ENCODE measurements at regions not wholly inside any gene's neighbourhood (a gene's known extent, or its start where the extent isn't known, plus 50 kb on each side); places are given as distances from the start of the nearest gene placed in this dataset.

GRCh38 chr10:52997007-52997406 is 224.4 kb upstream of the MBL2 start:
- DNase-seq: no peak

GRCh38 chr10:52994370-52994769 is 221.8 kb upstream of the MBL2 start:
- DNase-seq: no peak

- no peak for DNase-seq
Measured at GRCh38 chr10:52993109-52993508, 220.5 kb upstream of the MBL2 start.

GRCh38 chr10:52992567-52992966 is 220.0 kb upstream of the MBL2 start:
- DNase-seq: no peak

GRCh38 chr10:52988923-52989322 is 216.3 kb upstream of the MBL2 start:
- no peak for DNase-seq

- DNase-seq: no peak
Measured at GRCh38 chr10:52986125-52986524, 213.5 kb upstream of the MBL2 start.

- DNase-seq: no peak
Measured at GRCh38 chr10:52984169-52984568, 211.6 kb upstream of the MBL2 start.

- no peak for DNase-seq
Measured at GRCh38 chr10:52979295-52979990, 206.9 kb upstream of the MBL2 start.

GRCh38 chr10:52977581-52977980 is 205.0 kb upstream of the MBL2 start:
- no peak for DNase-seq

- no peak for DNase-seq
Measured at GRCh38 chr10:52967806-52968795, 195.5 kb upstream of the MBL2 start.

- DNase-seq: no peak
Measured at GRCh38 chr10:52966904-52967303, 194.3 kb upstream of the MBL2 start.

- no peak for DNase-seq
Measured at GRCh38 chr10:52965938-52966401, 193.4 kb upstream of the MBL2 start.

GRCh38 chr10:52965509-52965908 is 192.9 kb upstream of the MBL2 start:
- no peak for DNase-seq

- DNase-seq: no peak
Measured at GRCh38 chr10:52961323-52961722, 188.7 kb upstream of the MBL2 start.

- DNase-seq: no peak
Measured at GRCh38 chr10:52959810-52960209, 187.2 kb upstream of the MBL2 start.

GRCh38 chr10:52956861-52957260 is 184.3 kb upstream of the MBL2 start:
- DNase-seq: no peak

- no peak for DNase-seq
Measured at GRCh38 chr10:52956461-52956860, 183.9 kb upstream of the MBL2 start.

GRCh38 chr10:52955337-52955736 is 182.8 kb upstream of the MBL2 start:
- no peak for DNase-seq

- no peak for DNase-seq
Measured at GRCh38 chr10:52954407-52954806, 181.8 kb upstream of the MBL2 start.

- DNase-seq: no peak
Measured at GRCh38 chr10:52952391-52953055, 179.9 kb upstream of the MBL2 start.

- DNase-seq: peak in 1 of 5 experiments; percentile 2
Measured at GRCh38 chr10:52951824-52952223, 179.2 kb upstream of the MBL2 start.

GRCh38 chr10:52950578-52950977 is 178.0 kb upstream of the MBL2 start:
- no peak for DNase-seq

- DNase-seq: no peak
Measured at GRCh38 chr10:52949899-52950298, 177.3 kb upstream of the MBL2 start.

Data from T-helper 2 cell (primary cell).